H9 (cell line): ENCODE measurements at regions not wholly inside any gene's neighbourhood (a gene's known extent, or its start where the extent isn't known, plus 50 kb on each side); places are given as distances from the start of the nearest gene placed in this dataset.

Experiments used
- DNase-seq: peaks from one replicate; pipeline ENCODE4 v3.0.0-alpha.2; 2017
- H2AFZ ChIP-seq: one replicate; pipeline ENCODE4 v1.6.1; 2013; ENCODE audit warnings: mild to moderate bottlenecking, low read length, control low read depth, moderate library complexity
- H2AK5ac ChIP-seq: 2 replicates; pipeline ENCODE4 v1.6.1; 2013; ENCODE audit warnings: low read length, control low read depth, mixed read lengths; ENCODE audit not compliant: insufficient read length
- H2BK120ac ChIP-seq: one replicate; pipeline ENCODE4 v1.6.1; 2013; ENCODE audit warnings: low read depth, mild to moderate bottlenecking, low read length, control low read depth, inconsistent platforms; ENCODE audit not compliant: poor library complexity, severe bottlenecking
- H2BK12ac ChIP-seq: 2 replicates; pipeline ENCODE4 v1.6.1; 2013; ENCODE audit warnings: low read length, control low read depth, mixed read lengths, low read depth; ENCODE audit not compliant: insufficient read length
- H2BK15ac ChIP-seq: 2 replicates; pipeline ENCODE4 v1.6.1; 2013; ENCODE audit warnings: low read depth, low read length, control low read depth
- H2BK20ac ChIP-seq: one replicate; pipeline ENCODE4 v1.6.1; 2013; ENCODE audit warnings: low read depth, mild to moderate bottlenecking, low read length, control low read depth, inconsistent platforms; ENCODE audit not compliant: poor library complexity, severe bottlenecking
- H2BK5ac ChIP-seq: 2 replicates; pipeline ENCODE4 v1.6.1; 2013; ENCODE audit warnings: low read length, control low read depth, mixed read lengths; ENCODE audit not compliant: insufficient read length
- H3K14ac ChIP-seq: 2 replicates; pipeline ENCODE4 v1.6.1; 2013; ENCODE audit warnings: low read length, control low read depth; ENCODE audit not compliant: insufficient read depth
- H3K18ac ChIP-seq: 2 replicates; pipeline ENCODE4 v1.6.1; 2013; ENCODE audit warnings: low read depth, mild to moderate bottlenecking, mixed read lengths, low read length, control low read depth; ENCODE audit not compliant: insufficient read length
- H3K23ac ChIP-seq: 2 replicates; pipeline ENCODE4 v1.6.1; 2013; ENCODE audit warnings: low read length, control low read depth, mixed read lengths, low read depth; ENCODE audit not compliant: insufficient read length
- H3K23me2 ChIP-seq: 2 replicates; pipeline ENCODE4 v1.6.1; 2013; ENCODE audit warnings: low read depth, mild to moderate bottlenecking, mixed read lengths, low read length, control low read depth; ENCODE audit not compliant: insufficient read length, poor library complexity, severe bottlenecking
- H3K27ac ChIP-seq: 2 replicates; pipeline ENCODE4 v1.5.1; 2013; ENCODE audit warnings: low read length, control low read depth, mixed read lengths, low read depth; ENCODE audit not compliant: insufficient read length
- H3K27me3 ChIP-seq: 2 replicates; pipeline ENCODE4 v1.6.1; 2013; ENCODE audit warnings: low read length, control low read depth, inconsistent platforms; ENCODE audit not compliant: insufficient read depth
- H3K4ac ChIP-seq: 2 replicates; pipeline ENCODE4 v1.6.1; 2013; ENCODE audit warnings: low read depth, mild to moderate bottlenecking, control low read depth, inconsistent platforms, low read length, moderate library complexity
- H3K4me1 ChIP-seq: 2 replicates; pipeline ENCODE4 v1.6.1; 2013; ENCODE audit warnings: low read length, control low read depth, inconsistent platforms; ENCODE audit not compliant: insufficient read depth
- H3K4me2 ChIP-seq: 2 replicates; pipeline ENCODE4 v1.6.1; 2013; ENCODE audit warnings: low read length, control low read depth, mixed read lengths; ENCODE audit not compliant: insufficient read length, insufficient read depth
- H3K56ac ChIP-seq: 2 replicates; pipeline ENCODE4 v1.6.1; 2013; ENCODE audit warnings: low read depth, mild to moderate bottlenecking, mixed read lengths, low read length, control low read depth; ENCODE audit not compliant: insufficient read length
- H3K79me1 ChIP-seq: 2 replicates; pipeline ENCODE4 v1.6.1; 2013; ENCODE audit warnings: low read depth, mild to moderate bottlenecking, moderate library complexity, low read length, control low read depth, inconsistent platforms; ENCODE audit not compliant: insufficient read depth, poor library complexity, severe bottlenecking
- H3K79me2 ChIP-seq: 2 replicates; pipeline ENCODE4 v1.6.1; 2013; ENCODE audit warnings: low read length, control low read depth, inconsistent platforms; ENCODE audit not compliant: insufficient read depth
- H3K9ac ChIP-seq: 2 replicates; pipeline ENCODE4 v1.6.1; 2013; ENCODE audit warnings: low read length, control low read depth, mixed read lengths; ENCODE audit not compliant: insufficient read length; ENCODE audit errors: extremely low read depth
- H3K9me3 ChIP-seq: one replicate; pipeline ENCODE4 v1.6.1; 2013; ENCODE audit warnings: low read depth, low read length, inconsistent platforms; ENCODE audit not compliant: control insufficient read depth
- H3T11ph ChIP-seq: one replicate; pipeline ENCODE4 v1.6.1; 2013; ENCODE audit warnings: mild to moderate bottlenecking, low read length, control low read depth, inconsistent platforms
- H4K20me1 ChIP-seq: one replicate; pipeline ENCODE4 v1.6.1; 2013; ENCODE audit not compliant: control insufficient read depth, insufficient read length, insufficient read depth
- H4K5ac ChIP-seq: 2 replicates; pipeline ENCODE4 v1.6.1; 2013; ENCODE audit warnings: low read depth, mild to moderate bottlenecking, mixed read lengths, low read length, control low read depth; ENCODE audit not compliant: insufficient read length
- H4K8ac ChIP-seq: replicated peaks from 2 replicates; pipeline ENCODE4 v1.6.1; 2013; ENCODE audit warnings: low read length, control low read depth, mixed read lengths, low read depth; ENCODE audit not compliant: insufficient read length
- H4K91ac ChIP-seq: 2 replicates; pipeline ENCODE4 v1.6.1; 2013; ENCODE audit warnings: low read depth, mild to moderate bottlenecking, moderate library complexity, mixed read lengths, low read length, control low read depth; ENCODE audit not compliant: insufficient read length
- H3K27ac Mint-ChIP-seq, 3 experiments: 2 replicates in 2 of 3; 3 replicates in 1 of 3; pipeline ENCODE4 v1.8.0; 2020 to 2021; ENCODE audit warnings: mixed read lengths in 3 of 3, mild to moderate bottlenecking in 1 of 3, moderate library complexity in 1 of 3
- H3K27me3 Mint-ChIP-seq: 2 replicates; pipeline ENCODE4 v1.8.0; 2021; ENCODE audit warnings: low read depth, mild to moderate bottlenecking, moderate library complexity, mixed read lengths
- H3K36me3 Mint-ChIP-seq, 3 experiments: 2 replicates in 2 of 3; 3 replicates in 1 of 3; pipeline ENCODE4 v1.8.0; 2020 to 2021; ENCODE audit warnings: low read depth in 3 of 3, mixed read lengths in 3 of 3; ENCODE audit not compliant: insufficient read depth in 1 of 3
- H3K4me1 Mint-ChIP-seq, 2 experiments: 2 replicates each; pipeline ENCODE4 v1.8.0; 2020; ENCODE audit warnings: mixed read lengths in 2 of 2
- H3K4me3 Mint-ChIP-seq, 2 experiments: 2 replicates in 1 of 2; 3 replicates in 1 of 2; pipeline ENCODE4 v1.8.0; 2020 to 2021; ENCODE audit warnings: mild to moderate bottlenecking in 2 of 2, mixed read lengths in 2 of 2, moderate library complexity in 1 of 2
- H3K9me3 Mint-ChIP-seq, 2 experiments: 2 replicates in 1 of 2; 3 replicates in 1 of 2; pipeline ENCODE4 v1.8.0; 2020; ENCODE audit warnings: mild to moderate bottlenecking in 2 of 2, mixed read lengths in 2 of 2, moderate library complexity in 1 of 2
- CTCF ChIP-seq: fragments of 200-600 bp; sonication (generic); conservative IDR thresholded peaks from 3 replicates; pipeline ENCODE4 v1.8.0; 2021; ENCODE audit warnings: antibody characterized with exemption, mild to moderate bottlenecking
- WGBS: extraction: QIAGEN DNeasy Blood & Tissue Kit; methylation state at CpG from one replicate; pipeline ENCODE4 v1.1.7; 2013; ENCODE audit warnings: missing lambda C conversion rate, low lambda C conversion rate, mixed read lengths; ENCODE audit not compliant: insufficient read length; ENCODE audit errors: extremely low coverage; 5-methylcytosine and 5-hydroxymethylcytosine counted together

- no peak overlapping the region for H3T11ph ChIP-seq
- no peaks in the 10 kb centered on the region for H3K23me2 ChIP-seq
- no peaks in the 10 kb centered on the region for H3K79me1 ChIP-seq
- H3K23ac ChIP-seq: no peak overlapping the region
- no peaks in the 10 kb centered on the region for H3K4me1 ChIP-seq
- no peak overlapping the region for H2BK120ac ChIP-seq
- no peak overlapping the region for H2BK15ac ChIP-seq
- no peak overlapping the region for H3K56ac ChIP-seq
- no peak overlapping the region for H3K4me2 ChIP-seq
- no peak overlapping the region for H4K5ac ChIP-seq
- no peak for DNase-seq
- no peak overlapping the region for H2BK5ac ChIP-seq
- no peak overlapping the region for H3K18ac ChIP-seq
- no peak overlapping the region for H3K27ac Mint-ChIP-seq
- no peaks in the 10 kb centered on the region for H3K9me3 ChIP-seq
- peaks cover 7 to 10% of the 10 kb centered on the region in 2 experiments for H3K4me1 Mint-ChIP-seq
- TF ChIP-seq CTCF: no peak
- H4K91ac ChIP-seq: no peak overlapping the region
- no peak overlapping the region for H2AFZ ChIP-seq
- no peaks in the 10 kb centered on the region for H3K79me2 ChIP-seq
- no peak overlapping the region for H4K8ac ChIP-seq
- no peak overlapping the region for H2BK12ac ChIP-seq
- H4K20me1 ChIP-seq: no peaks in the 10 kb centered on the region
- no peaks in the 10 kb centered on the region for H3K27me3 ChIP-seq
- no peak overlapping the region for H2BK20ac ChIP-seq
- H3K36me3 Mint-ChIP-seq: no peaks in the 10 kb centered on the region
- H3K27me3 Mint-ChIP-seq: peaks cover 2% of the 10 kb centered on the region; the same call in 1 of the 2 replicates
- no peak overlapping the region for H3K9ac ChIP-seq
- no peak overlapping the region for H3K4me3 Mint-ChIP-seq
- no CpG with 5 or more reads among the region's 4 CpGs for WGBS
- H3K9me3 Mint-ChIP-seq: no peaks in the 10 kb centered on the region
- H3K27ac ChIP-seq: no peak overlapping the region
- no peak overlapping the region for H3K14ac ChIP-seq
- no peak overlapping the region for H3K4ac ChIP-seq
- no peak overlapping the region for H2AK5ac ChIP-seq
These were observed 194.8 kb upstream of the TBX3 start for GRCh38 chr12:114878781-114879180.
